GM12878 (cell line): ENCODE measurements at regions not wholly inside any gene's neighbourhood (a gene's known extent, or its start where the extent isn't known, plus 50 kb on each side); places are given as distances from the start of the nearest gene placed in this dataset.

ENCODE experiments used
- BHLHE40 ChIP-seq, 2 experiments: fragments of 450-650 bp in 1 of 2; IDR thresholded peaks; 2 replicates each; pipeline ENCODE4 v1.6.1; 2011 to 2017; ENCODE audit warnings: low read depth in 2 of 2, borderline replicate concordance in 1 of 2, improper control_type of control experiment in 1 of 2, low read length in 1 of 2, mild to moderate bottlenecking in 1 of 2
- BRCA1 ChIP-seq: IDR thresholded peaks from 2 replicates; pipeline ENCODE4 v1.6.1; 2011; ENCODE audit warnings: low read depth, low read length, improper control_type of control experiment
- CBX5 ChIP-seq: sonication (generic); IDR thresholded peaks from 2 replicates; pipeline ENCODE4 v1.6.1; 2016; ENCODE audit warnings: low read depth, moderate library complexity, mild to moderate bottlenecking, inconsistent platforms
- CEBPB ChIP-seq, 2 experiments: fragments of 150-350 bp in 1 of 2; IDR thresholded peaks; 2 replicates each; pipeline ENCODE4 v1.6.1; 2012 to 2014; ENCODE audit warnings: low read depth in 2 of 2, low read length in 2 of 2, borderline replicate concordance in 1 of 2, inconsistent platforms in 1 of 2
- CREB1 ChIP-seq: IDR thresholded peaks from 2 replicates; pipeline ENCODE4 v1.6.1; 2012; ENCODE audit warnings: low read depth, mild to moderate bottlenecking, inconsistent platforms
- EED ChIP-seq: sonication (generic); IDR thresholded peaks from 2 replicates; pipeline ENCODE4 v1.6.1; 2016; ENCODE audit warnings: antibody characterized with exemption, low read depth
- EP300 ChIP-seq, 2 experiments: fragments of 150-350 bp in 1 of 2; IDR thresholded peaks; 2 replicates each; pipeline ENCODE4 v1.6.1; 2011 to 2012; ENCODE audit warnings: low read depth in 2 of 2, low read length in 2 of 2, borderline replicate concordance in 1 of 2, improper control_type of control experiment in 1 of 2, inconsistent platforms in 1 of 2; ENCODE audit not compliant: control insufficient read depth in 1 of 2
- FOXK2 ChIP-seq: fragments of 450-650 bp; IDR thresholded peaks from 2 replicates; pipeline ENCODE4 v1.6.1; 2017; ENCODE audit warnings: mild to moderate bottlenecking, moderate library complexity
- HDAC2 ChIP-seq: fragments of 200-600 bp; sonication (generic); IDR thresholded peaks from 2 replicates; pipeline ENCODE4 v1.6.1; 2017
- IKZF1 ChIP-seq: fragments of 450-650 bp; conservative IDR thresholded peaks from 2 replicates; pipeline ENCODE4 v1.6.1; 2017; ENCODE audit warnings: antibody characterized with exemption, mild to moderate bottlenecking
- IRF3 ChIP-seq: fragments of 450-650 bp; IDR thresholded peaks from 2 replicates; pipeline ENCODE4 v1.6.1; 2014; ENCODE audit warnings: mild to moderate bottlenecking
- JUND ChIP-seq: IDR thresholded peaks from 2 replicates; pipeline ENCODE4 v1.6.1; 2012; ENCODE audit warnings: low read depth, mild to moderate bottlenecking, low read length, improper control_type of control experiment, moderate library complexity
- KAT2A ChIP-seq: conservative IDR thresholded peaks from 2 replicates; pipeline ENCODE4 v1.6.1; 2011; ENCODE audit warnings: low read depth, low read length; ENCODE audit not compliant: control insufficient read depth
- LARP7 ChIP-seq: fragments of 450-650 bp; IDR thresholded peaks from 2 replicates; pipeline ENCODE4 v1.6.1; 2017; ENCODE audit warnings: mild to moderate bottlenecking
- POLR2AphosphoS5 ChIP-seq: IDR thresholded peaks from 2 replicates; pipeline ENCODE4 v1.6.1; 2011; ENCODE audit warnings: mild to moderate bottlenecking, low read length, inconsistent platforms
- RAD51 ChIP-seq: fragments of 450-650 bp; IDR thresholded peaks from 2 replicates; pipeline ENCODE4 v1.6.1; 2016; ENCODE audit warnings: moderate library complexity, mild to moderate bottlenecking, inconsistent platforms
- RELA ChIP-seq: fragments of 450-650 bp; IDR thresholded peaks from 2 replicates; pipeline ENCODE4 v1.8.0; 2014; ENCODE audit warnings: borderline replicate concordance; ENCODE audit not compliant: partially characterized antibody
- RFX5 ChIP-seq: IDR thresholded peaks from 2 replicates; pipeline ENCODE4 v1.6.1; 2011; ENCODE audit warnings: low read depth, low read length, improper control_type of control experiment
- SMARCA5 ChIP-seq: fragments of 450-650 bp; IDR thresholded peaks from 2 replicates; pipeline ENCODE4 v1.6.1; 2017; ENCODE audit warnings: mild to moderate bottlenecking
- SPI1 ChIP-seq: IDR thresholded peaks from 2 replicates; pipeline ENCODE4 v1.6.1; 2011; ENCODE audit warnings: low read depth, mild to moderate bottlenecking, low read length, moderate library complexity, borderline replicate concordance; ENCODE audit not compliant: insufficient read depth
- STAT1 ChIP-seq: fragments of 450-650 bp; conservative IDR thresholded peaks from 2 replicates; pipeline ENCODE4 v1.6.1; 2014; ENCODE audit warnings: antibody characterized with exemption, mild to moderate bottlenecking
- TARDBP ChIP-seq: IDR thresholded peaks from 2 replicates; pipeline ENCODE4 v1.6.1; 2016; ENCODE audit warnings: borderline replicate concordance
- TBL1XR1 ChIP-seq: IDR thresholded peaks from 2 replicates; pipeline ENCODE4 v1.6.1; 2012; ENCODE audit warnings: low read depth, low read length, improper control_type of control experiment
- TCF12 ChIP-seq: IDR thresholded peaks from 2 replicates; pipeline ENCODE4 v1.6.1; 2011; ENCODE audit warnings: low read depth, mild to moderate bottlenecking, low read length
- YY1 ChIP-seq: IDR thresholded peaks from 2 replicates; pipeline ENCODE4 v1.6.1; 2011; ENCODE audit warnings: low read depth, mild to moderate bottlenecking, low read length
- ZBTB40 ChIP-seq: fragments of 450-650 bp; IDR thresholded peaks from 2 replicates; pipeline ENCODE4 v1.6.1; 2016; ENCODE audit warnings: mild to moderate bottlenecking, moderate library complexity, borderline replicate concordance
- ZNF24 ChIP-seq: fragments of 450-650 bp; IDR thresholded peaks from 2 replicates; pipeline ENCODE4 v1.6.1; 2017; ENCODE audit warnings: antibody characterized with exemption, mild to moderate bottlenecking
- ZNF384 ChIP-seq: IDR thresholded peaks from 2 replicates; pipeline ENCODE4 v1.6.1; 2012; ENCODE audit warnings: low read depth, mild to moderate bottlenecking, low read length, improper control_type of control experiment, borderline replicate concordance
- TF ChIP-seq, protein P1 (sequence below): IDR thresholded peaks from 2 replicates; pipeline ENCODE4 v1.6.1; 2011; ENCODE audit warnings: low read depth, mild to moderate bottlenecking, low read length, moderate library complexity, borderline replicate concordance; ENCODE audit errors: extremely low read depth

DNA sequence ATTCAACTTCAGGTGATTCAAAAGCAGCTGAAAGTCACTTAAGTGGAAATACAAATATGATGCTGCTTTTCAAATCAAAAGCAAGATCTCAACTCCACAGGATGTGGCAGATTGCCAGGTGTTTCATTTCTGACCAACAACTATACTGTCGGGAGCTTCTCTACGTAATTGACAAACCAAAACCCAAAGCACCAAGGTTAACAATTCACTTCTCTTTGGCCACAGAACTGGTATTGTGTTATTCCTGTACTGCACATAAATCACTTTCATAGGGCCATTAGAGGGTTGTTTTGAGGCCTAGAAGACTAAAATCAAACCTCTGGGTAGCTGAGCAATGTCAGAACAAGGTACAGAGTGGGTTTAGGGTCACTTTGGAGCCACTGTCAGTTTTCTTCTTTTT, 169.7 kb downstream of the HAO1 start (continued):
- TF ChIP-seq IRF3 = no peak
- no peak for TF ChIP-seq ZNF384
- no peak for TF ChIP-seq JUND
- TF ChIP-seq, protein P1, sequence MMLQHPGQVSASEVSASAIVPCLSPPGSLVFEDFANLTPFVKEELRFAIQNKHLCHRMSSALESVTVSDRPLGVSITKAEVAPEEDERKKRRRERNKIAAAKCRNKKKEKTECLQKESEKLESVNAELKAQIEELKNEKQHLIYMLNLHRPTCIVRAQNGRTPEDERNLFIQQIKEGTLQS = no peak
- TF ChIP-seq YY1 = no peak
- no peak for TF ChIP-seq RFX5
- TF ChIP-seq HDAC2 = no peak
- peak; percentile 46 to 89; a peak in 3 of 4 replicates for TF ChIP-seq EP300 (IDR thresholded peaks at IDR 0.05; ENCODE audit: borderline replicate concordance in 1 of 2, control insufficient read depth in 1 of 2, low read depth in 2 of 2, low read length in 2 of 2)
- TF ChIP-seq TBL1XR1 = peak; percentile 57; the same call in 1 of the 2 replicates
- TF ChIP-seq SMARCA5 = no peak
- peak; percentile 68 for TF ChIP-seq IKZF1
- TF ChIP-seq FOXK2 = no peak
- TF ChIP-seq STAT1 = no peak
- TF ChIP-seq BHLHE40 (IDR thresholded peaks at IDR 0.05; ENCODE audit: borderline replicate concordance in 1 of 2, low read depth in 2 of 2, low read length in 1 of 2) = peak in 1 of 2 experiments; percentile 47; a peak in 1 of 4 replicates
- no peak for TF ChIP-seq POLR2AphosphoS5
- 0 out of 4 replicates have a peak, but pooled peaks of 1 of the 2 experiments have one; percentile 58 for TF ChIP-seq CEBPB (IDR thresholded peaks at IDR 0.05; ENCODE audit: borderline replicate concordance in 1 of 2, low read depth in 2 of 2, low read length in 2 of 2)
- TF ChIP-seq LARP7 = no peak
- no peak for TF ChIP-seq KAT2A
- no peak for TF ChIP-seq ZBTB40
- TF ChIP-seq CBX5 = 0 out of 2 replicates have a peak, but pooled peaks have one; percentile 30
- no peak for TF ChIP-seq BRCA1
- no peak for TF ChIP-seq RELA
- no peak for TF ChIP-seq SPI1
- 0 out of 2 replicates have a peak, but pooled peaks have one; percentile 27 for TF ChIP-seq ZNF24
- TF ChIP-seq TCF12 = 0 out of 2 replicates have a peak, but pooled peaks have one; percentile 44
- TF ChIP-seq TARDBP = no peak
- TF ChIP-seq RAD51 = no peak
- peak; percentile 69 for TF ChIP-seq EED
- peak; percentile 42; the same call in 1 of the 2 replicates for TF ChIP-seq CREB1
